Fibroblast of lung (primary cell): ENCODE measurements at regions not wholly inside any gene's neighbourhood (a gene's known extent, or its start where the extent isn't known, plus 50 kb on each side); places are given as distances from the start of the nearest gene placed in this dataset.

Source experiments
- DNase-seq, 2 donors: peaks; one replicate each; pipeline versions ENCODE4 v3.0.0 to v3.0.0-alpha.2; 2010; ENCODE audit warnings: low read depth in 2 of 2
- H2AFZ ChIP-seq: 2 replicates; pipeline ENCODE4 v1.5.1; 2012; ENCODE audit warnings: low read length, control low read depth, inconsistent platforms
- H3K27ac ChIP-seq: 2 replicates; pipeline ENCODE4 v1.5.1; 2011; ENCODE audit warnings: low read length, control low read depth; ENCODE audit not compliant: insufficient read depth
- H3K27me3 ChIP-seq: 2 replicates; pipeline ENCODE4 v1.5.1; 2011; ENCODE audit warnings: mild to moderate bottlenecking, low read length; ENCODE audit not compliant: control insufficient read depth, insufficient read depth
- H3K36me3 ChIP-seq: 2 replicates; pipeline ENCODE4 v1.5.1; 2011; ENCODE audit warnings: low read length; ENCODE audit not compliant: control insufficient read depth, insufficient read depth
- H3K4me1 ChIP-seq: 2 replicates; pipeline ENCODE4 v1.5.1; 2011; ENCODE audit warnings: low read length; ENCODE audit not compliant: control insufficient read depth, insufficient read depth; ENCODE audit errors: extremely low read depth
- H3K4me2 ChIP-seq: 2 replicates; pipeline ENCODE4 v1.5.1; 2011; ENCODE audit warnings: low read length, control low read depth; ENCODE audit not compliant: insufficient read depth; ENCODE audit errors: extremely low read depth
- H3K4me3 ChIP-seq, 4 experiments: fragments of 200-600 bp in 1 of 4; sonication (generic) in 1 of 4; replicated peaks in 1 of 4; 2 replicates each; pipeline ENCODE4 v1.5.1; 2011 to 2016; ENCODE audit warnings: low read length in 4 of 4, low read depth in 3 of 4, mild to moderate bottlenecking in 3 of 4, control low read depth in 2 of 4, inconsistent platforms in 1 of 4, mixed read lengths in 1 of 4; ENCODE audit not compliant: insufficient read depth in 1 of 4; ENCODE audit errors: control extremely low read depth in 1 of 4
- H3K79me2 ChIP-seq: 2 replicates; pipeline ENCODE4 v1.5.1; 2012; ENCODE audit warnings: mild to moderate bottlenecking, low read length, inconsistent platforms; ENCODE audit not compliant: control insufficient read depth, insufficient read depth
- H3K9ac ChIP-seq: 2 replicates; pipeline ENCODE4 v1.5.1; 2011; ENCODE audit warnings: mild to moderate bottlenecking, low read length, control low read depth; ENCODE audit not compliant: insufficient read depth
- H3K9me3 ChIP-seq: 2 replicates; pipeline ENCODE4 v1.5.1; 2012; ENCODE audit warnings: low read depth, low read length; ENCODE audit not compliant: control insufficient read depth, insufficient read depth
- H4K20me1 ChIP-seq: 2 replicates; pipeline ENCODE4 v1.5.1; 2011; ENCODE audit warnings: low read length; ENCODE audit not compliant: control insufficient read depth, insufficient read depth; ENCODE audit errors: extremely low read depth
- CTCF ChIP-seq, 2 donors: IDR thresholded peaks in 1 of 2; conservative IDR thresholded peaks in 1 of 2; 1 replicate in 1 of 2; 2 replicates in 1 of 2; pipeline ENCODE4 v1.5.1; 2011 to 2012; ENCODE audit warnings: low read length in 2 of 2, control low read depth in 1 of 2, inconsistent platforms in 1 of 2, low read depth in 1 of 2, mild to moderate bottlenecking in 1 of 2
- EZH2 ChIP-seq: IDR thresholded peaks from 2 replicates; pipeline ENCODE4 v1.5.1; 2012; ENCODE audit warnings: low read length, control low read depth, mild to moderate bottlenecking; ENCODE audit errors: missing control alignments

GRCh38 chr1:199808110-199808870 is 219.2 kb upstream of the NR5A2 start:
- Histone ChIP-seq H4K20me1 (no peaks in the 10 kb centered on the region), H3K4me2 (no peak overlapping the region), H3K9me3 (no peaks in the 10 kb centered on the region), H3K27me3 (no peaks in the 10 kb centered on the region), H3K36me3 (no peaks in the 10 kb centered on the region), H2AFZ (no peak overlapping the region), H3K79me2 (no peaks in the 10 kb centered on the region), H3K4me3 (no peak overlapping the region), H3K9ac (no peak overlapping the region), H3K27ac (no peak overlapping the region), H3K4me1 (no peaks in the 10 kb centered on the region)
- DNase-seq, result no peak
- TF ChIP-seq EZH2, result no peak
- TF ChIP-seq CTCF (conservative IDR thresholded peaks at IDR 0.05 in 1 of 2, IDR thresholded peaks at IDR 0.05 in 1 of 2; ENCODE audit: low read depth in 1 of 2, low read length in 2 of 2), result no peak

- Histone ChIP-seq H3K4me3 (no peak overlapping the region), H3K27me3 (no peaks in the 10 kb centered on the region), H3K4me2 (no peak overlapping the region), H3K79me2 (no peaks in the 10 kb centered on the region), H3K9me3 (no peaks in the 10 kb centered on the region), H3K27ac (no peak overlapping the region), H3K9ac (no peak overlapping the region), H2AFZ (no peak overlapping the region), H4K20me1 (no peaks in the 10 kb centered on the region), H3K4me1 (no peaks in the 10 kb centered on the region), H3K36me3 (no peaks in the 10 kb centered on the region)
- DNase-seq, result no peak
- TF ChIP-seq EZH2 (no peak), CTCF (conservative IDR thresholded peaks at IDR 0.05 in 1 of 2, IDR thresholded peaks at IDR 0.05 in 1 of 2; ENCODE audit: low read depth in 1 of 2, low read length in 2 of 2) (no peak)
Measured at GRCh38 chr1:199809311-199809710, 218.2 kb upstream of the NR5A2 start.

- no peak for DNase-seq
- Histone ChIP-seq H2AFZ (no peak overlapping the region), H3K4me2 (no peak overlapping the region), H3K79me2 (no peaks in the 10 kb centered on the region), H3K27me3 (no peaks in the 10 kb centered on the region), H4K20me1 (no peaks in the 10 kb centered on the region), H3K4me1 (no peaks in the 10 kb centered on the region), H3K36me3 (no peaks in the 10 kb centered on the region), H3K9ac (no peak overlapping the region), H3K27ac (no peak overlapping the region), H3K4me3 (no peak overlapping the region), H3K9me3 (no peaks in the 10 kb centered on the region)
- TF ChIP-seq CTCF (conservative IDR thresholded peaks at IDR 0.05 in 1 of 2, IDR thresholded peaks at IDR 0.05 in 1 of 2; ENCODE audit: low read depth in 1 of 2, low read length in 2 of 2) (no peak), EZH2 (no peak)
Measured at GRCh38 chr1:199811163-199811562, 216.3 kb upstream of the NR5A2 start.
